ENCODE measurements at regions not wholly inside any gene's neighbourhood (a gene's known extent, or its start where the extent isn't known, plus 50 kb on each side); places are given as distances from the start of the nearest gene placed in this dataset.

DNA sequence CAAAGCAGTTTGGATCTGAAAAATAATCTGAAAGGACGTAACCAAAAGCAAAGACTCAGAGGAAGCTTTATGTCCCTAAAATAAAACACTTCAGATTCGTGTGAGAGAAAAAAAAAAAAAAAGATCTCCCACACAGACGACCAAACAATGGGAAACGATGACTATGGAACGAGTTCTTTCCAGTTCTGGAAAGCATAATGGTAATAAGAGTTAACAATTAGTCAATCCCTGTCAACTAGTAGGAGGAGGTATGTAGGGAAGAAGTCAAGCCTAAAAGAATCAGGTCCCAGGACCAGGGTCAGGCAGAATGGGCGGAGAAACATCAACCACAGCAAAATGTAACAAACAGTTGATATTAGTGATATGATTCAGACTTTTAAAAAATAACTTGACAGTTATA lies 170.3 kb upstream of the SETBP1 start:
- Mint-ChIP-seq H3K36me3 (no peaks in the 10 kb centered on the region), H3K27ac (peak overlapping the region in 3 of 6 donors; percentile 5 to 74 (median 57)), H3K4me1 (peaks cover 26 to 34% (median 26%) of the 10 kb centered on the region in 3 donors), H3K4me3 (no peak overlapping the region), H3K9me3 (peaks cover 0 to 4% (median 0%) of the 10 kb centered on the region in 7 donors), H3K27me3 (no peaks in the 10 kb centered on the region)
- ATAC-seq (ENCODE audit: low read depth in 2 of 2), result no peak
- no peak for DNase-seq

DNA sequence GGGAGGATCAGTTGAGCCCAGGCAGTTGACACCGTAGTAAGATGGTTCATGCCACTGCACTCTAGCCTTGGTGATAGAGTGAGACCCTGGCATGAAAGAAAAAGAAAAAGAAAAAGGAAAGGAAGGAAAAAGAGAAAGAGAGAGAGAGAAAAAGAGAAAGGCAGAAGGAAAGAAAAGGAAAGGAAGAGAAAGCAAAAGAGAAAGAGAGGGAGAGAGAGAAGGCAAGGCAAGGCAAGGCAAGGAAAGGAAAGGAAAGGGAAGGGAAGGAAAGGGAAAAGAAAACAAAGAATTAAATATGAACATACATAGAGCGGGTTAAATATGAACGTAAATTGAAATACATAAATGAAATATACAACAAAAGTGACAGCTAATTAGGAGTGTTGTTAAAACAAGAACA lies 167.5 kb upstream of the SETBP1 start:
- H3K27ac Mint-ChIP-seq, result peak overlapping the region in 5 of 6 donors; percentile 34 to 80 (median 74)
- H3K27me3 Mint-ChIP-seq, result no peaks in the 10 kb centered on the region
- no peak for DNase-seq
- peaks cover 16 to 46% (median 26%) of the 10 kb centered on the region in 3 donors for H3K4me1 Mint-ChIP-seq
- H3K36me3 Mint-ChIP-seq, result no peaks in the 10 kb centered on the region
- H3K9me3 Mint-ChIP-seq, result peaks cover 0 to 4% (median 0%) of the 10 kb centered on the region in 7 donors
- ATAC-seq (ENCODE audit: low read depth in 2 of 2), result no peak
- H3K4me3 Mint-ChIP-seq, result peak overlapping the region in 1 of 8 donors; percentile 7

DNA sequence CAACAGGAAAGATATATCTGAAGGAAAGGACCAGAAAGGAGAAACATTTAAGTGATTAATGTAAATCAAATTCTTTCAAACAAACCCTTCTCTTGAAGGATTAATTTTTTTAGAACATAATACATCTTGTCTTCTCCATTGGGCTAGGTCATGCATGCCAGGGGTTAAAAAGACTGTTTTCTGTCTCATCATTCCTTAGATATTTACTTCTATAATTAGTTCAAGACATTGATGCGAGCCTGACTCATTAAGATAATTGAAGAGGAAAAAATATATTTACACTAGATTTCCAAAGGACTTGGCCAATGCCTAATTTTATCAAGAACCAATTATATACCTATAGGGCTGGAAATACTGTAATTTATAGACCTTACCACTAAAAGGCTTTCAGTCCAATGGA lies 166.6 kb upstream of the SETBP1 start:
- DNase-seq (no peak), ATAC-seq (ENCODE audit: low read depth in 2 of 2) (no peak)
- Mint-ChIP-seq H3K4me3 (no peak overlapping the region), H3K27me3 (no peaks in the 10 kb centered on the region), H3K4me1 (peaks cover 16 to 46% (median 26%) of the 10 kb centered on the region in 3 donors), H3K9me3 (peaks cover 0 to 4% (median 0%) of the 10 kb centered on the region in 7 donors), H3K36me3 (no peaks in the 10 kb centered on the region), H3K27ac (peak overlapping the region in 1 of 6 donors; percentile 40)

- Mint-ChIP-seq H3K27me3 (no peaks in the 10 kb centered on the region), H3K27ac (peak overlapping the region in 1 of 6 donors; percentile 4), H3K4me3 (no peak overlapping the region), H3K9me3 (peaks cover 0 to 4% (median 0%) of the 10 kb centered on the region in 7 donors), H3K4me1 (peaks cover 15 to 44% (median 26%) of the 10 kb centered on the region in 3 donors), H3K36me3 (no peaks in the 10 kb centered on the region)
- no peak for DNase-seq
- no peak for ATAC-seq (ENCODE audit: low read depth in 2 of 2)
Measured at GRCh38 chr18:44514766-44515165, 165.9 kb upstream of the SETBP1 start.

GRCh38 chr18:44516450-44516849 lies 164.2 kb upstream of the SETBP1 start:
- DNase-seq (no peak), ATAC-seq (ENCODE audit: low read depth in 2 of 2) (no peak)
- no peaks in the 10 kb centered on the region for H3K36me3 Mint-ChIP-seq
- H3K9me3 Mint-ChIP-seq, result peaks cover 0 to 2% (median 0%) of the 10 kb centered on the region in 7 donors
- no peaks in the 10 kb centered on the region for H3K27me3 Mint-ChIP-seq
- H3K27ac Mint-ChIP-seq, result no peak overlapping the region
- H3K4me1 Mint-ChIP-seq, result peaks cover 12 to 32% (median 22%) of the 10 kb centered on the region in 3 donors
- H3K4me3 Mint-ChIP-seq, result no peak overlapping the region

- Mint-ChIP-seq H3K4me1 (peaks cover 12 to 32% (median 22%) of the 10 kb centered on the region in 3 donors), H3K27ac (peak overlapping the region in 1 of 6 donors; percentile 29), H3K36me3 (no peaks in the 10 kb centered on the region), H3K4me3 (no peak overlapping the region), H3K27me3 (no peaks in the 10 kb centered on the region), H3K9me3 (peaks cover 0 to 2% (median 0%) of the 10 kb centered on the region in 7 donors)
- no peak for ATAC-seq (ENCODE audit: low read depth in 2 of 2)
- no peak for DNase-seq
Measured at GRCh38 chr18:44517136-44517535, 163.6 kb upstream of the SETBP1 start.

DNA sequence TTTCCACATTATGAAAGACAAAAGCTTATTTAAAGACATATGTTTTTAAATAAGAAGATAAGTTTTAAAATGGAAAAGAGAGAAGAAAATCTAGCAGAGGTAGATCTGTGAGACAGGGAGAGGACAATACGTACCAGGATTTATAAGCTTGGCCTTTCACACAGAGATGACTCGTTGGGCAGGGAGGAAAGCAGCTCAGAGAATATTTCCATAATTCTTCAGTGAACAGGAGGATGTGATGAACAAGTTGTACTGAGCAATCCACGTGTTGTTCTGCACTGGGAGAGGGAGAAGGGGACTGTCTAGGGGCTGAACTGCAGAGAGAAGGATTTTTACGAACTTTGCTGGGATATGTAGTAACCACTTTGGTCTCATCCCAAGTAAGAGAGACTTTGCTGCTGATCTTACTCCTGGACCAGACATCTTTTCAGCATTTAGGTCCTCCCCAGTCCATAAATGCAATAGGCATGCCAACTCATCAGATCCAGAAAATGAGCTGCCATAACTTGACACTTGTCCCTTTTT lies 162.5 kb upstream of the SETBP1 start:
- ATAC-seq (ENCODE audit: low read depth in 2 of 2) (no peak), DNase-seq (no peak)
- Mint-ChIP-seq H3K27me3 (no peaks in the 10 kb centered on the region), H3K27ac (no peak overlapping the region), H3K9me3 (peaks cover 0 to under 1% (median 0%) of the 10 kb centered on the region in 7 donors), H3K36me3 (no peaks in the 10 kb centered on the region), H3K4me1 (peaks cover 12 to 29% (median 18%) of the 10 kb centered on the region in 3 donors), H3K4me3 (no peak overlapping the region)

- Mint-ChIP-seq H3K4me1 (peaks cover 12 to 26% (median 16%) of the 10 kb centered on the region in 3 donors), H3K36me3 (no peaks in the 10 kb centered on the region), H3K27me3 (no peaks in the 10 kb centered on the region), H3K27ac (no peak overlapping the region), H3K9me3 (no peaks in the 10 kb centered on the region), H3K4me3 (no peak overlapping the region)
- ATAC-seq (ENCODE audit: low read depth in 2 of 2) (no peak), DNase-seq (no peak)
Measured at GRCh38 chr18:44518666-44519065, 162.0 kb upstream of the SETBP1 start.

- Mint-ChIP-seq H3K9me3 (no peaks in the 10 kb centered on the region), H3K4me3 (no peak overlapping the region), H3K27me3 (no peaks in the 10 kb centered on the region), H3K36me3 (no peaks in the 10 kb centered on the region), H3K27ac (no peak overlapping the region), H3K4me1 (peaks cover 8 to 19% (median 15%) of the 10 kb centered on the region in 3 donors)
- no peak for DNase-seq
- ATAC-seq (ENCODE audit: low read depth in 2 of 2), result no peak
Measured at GRCh38 chr18:44520981-44521667, 159.6 kb upstream of the SETBP1 start.

GRCh38 chr18:44521668-44522022 lies 159.0 kb upstream of the SETBP1 start:
- H3K4me1 Mint-ChIP-seq, result peaks cover 13 to 22% (median 20%) of the 10 kb centered on the region in 3 donors
- no peaks in the 10 kb centered on the region for H3K9me3 Mint-ChIP-seq
- no peaks in the 10 kb centered on the region for H3K36me3 Mint-ChIP-seq
- no peak overlapping the region for H3K4me3 Mint-ChIP-seq
- ATAC-seq (ENCODE audit: low read depth in 2 of 2) (no peak), DNase-seq (no peak)
- H3K27ac Mint-ChIP-seq, result no peak overlapping the region
- no peaks in the 10 kb centered on the region for H3K27me3 Mint-ChIP-seq

GRCh38 chr18:44526705-44527415 lies 153.8 kb upstream of the SETBP1 start:
- H3K27ac Mint-ChIP-seq, result peak overlapping the region; percentile 36 to 88 (median 80)
- no peaks in the 10 kb centered on the region for H3K36me3 Mint-ChIP-seq
- DNase-seq (peak; percentile 44), ATAC-seq (ENCODE audit: low read depth in 2 of 2) (peak; percentile 87 to 88)
- H3K27me3 Mint-ChIP-seq, result no peaks in the 10 kb centered on the region
- H3K9me3 Mint-ChIP-seq, result no peaks in the 10 kb centered on the region
- peaks cover 27 to 33% (median 30%) of the 10 kb centered on the region in 3 donors for H3K4me1 Mint-ChIP-seq
- H3K4me3 Mint-ChIP-seq, result peak overlapping the region in 7 of 8 donors; percentile 1 to 59 (median 27)

DNA sequence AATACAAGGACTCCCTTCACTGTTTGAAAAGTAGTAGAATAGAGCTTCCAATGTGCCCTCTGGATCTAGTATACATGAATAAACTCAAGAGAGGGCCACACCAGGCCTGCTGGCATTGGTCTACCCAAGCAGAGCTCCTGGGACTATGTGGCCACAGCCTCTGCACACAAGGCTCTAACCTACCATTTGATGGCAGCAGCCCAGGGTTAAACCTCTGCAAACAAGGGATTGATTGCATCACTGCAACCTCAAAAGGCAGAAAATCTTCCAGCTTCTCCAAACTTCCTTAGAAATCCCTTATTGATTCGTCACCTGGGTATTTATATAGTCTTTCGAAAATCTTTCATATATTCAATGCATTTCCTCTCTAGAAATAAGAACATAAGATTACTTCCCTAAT lies 147.6 kb upstream of the SETBP1 start:
- DNase-seq (no peak), ATAC-seq (ENCODE audit: low read depth in 2 of 2) (no peak)
- Mint-ChIP-seq H3K9me3 (peaks cover 0 to 5% (median 0%) of the 10 kb centered on the region in 7 donors), H3K4me1 (peaks cover 32 to 41% (median 41%) of the 10 kb centered on the region in 3 donors), H3K36me3 (no peaks in the 10 kb centered on the region), H3K4me3 (peak overlapping the region in 1 of 8 donors; percentile 41), H3K27ac (peak overlapping the region in 1 of 6 donors; percentile 17), H3K27me3 (no peaks in the 10 kb centered on the region)

GRCh38 chr18:44536046-44536445 lies 144.6 kb upstream of the SETBP1 start:
- Mint-ChIP-seq H3K4me1 (peaks cover 25 to 39% (median 38%) of the 10 kb centered on the region in 3 donors), H3K9me3 (peaks cover 0 to 5% (median 0%) of the 10 kb centered on the region in 7 donors)
- ATAC-seq (ENCODE audit: low read depth in 2 of 2), result no peak

More at GRCh38 chr18:44536046-44536445, 144.6 kb upstream of the SETBP1 start:
- peak overlapping the region in 1 of 6 donors; percentile 83 for H3K27ac Mint-ChIP-seq
- no peaks in the 10 kb centered on the region for H3K27me3 Mint-ChIP-seq
- no peak overlapping the region for H3K4me3 Mint-ChIP-seq
- H3K36me3 Mint-ChIP-seq, result no peaks in the 10 kb centered on the region
- DNase-seq, result no peak

Data from naive B cell (primary cell).